Lower leg skin (tissue), 3 donors: ENCODE measurements at regions not wholly inside any gene's neighbourhood (a gene's known extent, or its start where the extent isn't known, plus 50 kb on each side); places are given as distances from the start of the nearest gene placed in this dataset.

Experiments used
- POLR2A ChIP-seq, 2 donors: fragments of 450-650 bp; IDR thresholded peaks; one replicate each; pipeline ENCODE4 v1.6.1; 2016 to 2017; ENCODE audit warnings: antibody characterized with exemption in 2 of 2, mild to moderate bottlenecking in 1 of 2, moderate library complexity in 1 of 2
- TF ChIP-seq, protein P1 (sequence below), 3 donors: fragments of 450-650 bp; IDR thresholded peaks; one replicate each; pipeline ENCODE4 v1.5.1; 2016; ENCODE audit warnings: antibody characterized with exemption in 3 of 3, mild to moderate bottlenecking in 3 of 3, moderate library complexity in 2 of 3

DNA sequence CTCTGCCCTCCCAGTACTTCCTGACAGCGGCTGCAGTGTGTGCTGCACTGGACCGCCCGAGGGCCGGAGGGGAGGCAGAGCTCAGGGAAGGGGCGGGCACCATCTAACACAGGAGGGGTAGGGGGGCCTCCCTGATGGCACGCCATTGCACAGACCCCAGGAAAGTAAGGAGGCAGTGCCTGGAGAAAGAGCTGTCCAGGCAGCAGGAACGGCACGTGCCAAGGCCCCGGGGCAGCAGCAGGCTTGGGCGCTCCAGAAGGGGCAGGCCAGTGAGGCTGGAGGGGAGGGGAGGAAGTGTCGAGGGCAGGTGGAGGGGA lies 110.7 kb downstream of the CRYAA start:
- TF ChIP-seq, protein P1, sequence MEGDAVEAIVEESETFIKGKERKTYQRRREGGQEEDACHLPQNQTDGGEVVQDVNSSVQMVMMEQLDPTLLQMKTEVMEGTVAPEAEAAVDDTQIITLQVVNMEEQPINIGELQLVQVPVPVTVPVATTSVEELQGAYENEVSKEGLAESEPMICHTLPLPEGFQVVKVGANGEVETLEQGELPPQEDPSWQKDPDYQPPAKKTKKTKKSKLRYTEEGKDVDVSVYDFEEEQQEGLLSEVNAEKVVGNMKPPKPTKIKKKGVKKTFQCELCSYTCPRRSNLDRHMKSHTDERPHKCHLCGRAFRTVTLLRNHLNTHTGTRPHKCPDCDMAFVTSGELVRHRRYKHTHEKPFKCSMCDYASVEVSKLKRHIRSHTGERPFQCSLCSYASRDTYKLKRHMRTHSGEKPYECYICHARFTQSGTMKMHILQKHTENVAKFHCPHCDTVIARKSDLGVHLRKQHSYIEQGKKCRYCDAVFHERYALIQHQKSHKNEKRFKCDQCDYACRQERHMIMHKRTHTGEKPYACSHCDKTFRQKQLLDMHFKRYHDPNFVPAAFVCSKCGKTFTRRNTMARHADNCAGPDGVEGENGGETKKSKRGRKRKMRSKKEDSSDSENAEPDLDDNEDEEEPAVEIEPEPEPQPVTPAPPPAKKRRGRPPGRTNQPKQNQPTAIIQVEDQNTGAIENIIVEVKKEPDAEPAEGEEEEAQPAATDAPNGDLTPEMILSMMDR (IDR thresholded peaks at IDR 0.05), result no peak
- TF ChIP-seq POLR2A (IDR thresholded peaks at IDR 0.05), result no peak
